HG03159 (cell line): ENCODE measurements at regions not wholly inside any gene's neighbourhood (a gene's known extent, or its start where the extent isn't known, plus 50 kb on each side); places are given as distances from the start of the nearest gene placed in this dataset.

Experiments used
- ATAC-seq: cut with Tn5 transposase; IDR thresholded peaks from one replicate; pipeline ENCODE4 v1.9.1; 2021; ENCODE audit warnings: mild to moderate bottlenecking, moderate library complexity; ENCODE audit not compliant: unreplicated experiment

DNA sequence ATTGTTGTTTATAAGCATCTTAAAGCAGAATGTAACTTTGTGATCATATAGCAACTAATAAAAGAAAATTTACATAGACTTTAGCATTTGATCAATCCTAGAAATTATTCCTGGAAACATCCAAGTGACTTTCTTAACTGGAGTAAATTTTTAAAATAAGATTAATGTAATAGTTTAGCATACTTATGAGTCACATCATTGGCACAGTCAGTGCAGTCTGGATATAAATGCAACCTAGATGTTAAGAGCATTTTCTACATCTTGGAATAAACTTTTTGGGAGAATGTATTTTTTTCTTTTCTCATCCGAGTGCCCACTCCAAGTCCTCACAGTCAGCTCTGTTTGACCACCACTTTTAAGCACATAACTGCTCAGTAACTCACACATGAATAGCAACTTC is 324.6 kb upstream of the PLSCR5 start:
- no peak for ATAC-seq

DNA sequence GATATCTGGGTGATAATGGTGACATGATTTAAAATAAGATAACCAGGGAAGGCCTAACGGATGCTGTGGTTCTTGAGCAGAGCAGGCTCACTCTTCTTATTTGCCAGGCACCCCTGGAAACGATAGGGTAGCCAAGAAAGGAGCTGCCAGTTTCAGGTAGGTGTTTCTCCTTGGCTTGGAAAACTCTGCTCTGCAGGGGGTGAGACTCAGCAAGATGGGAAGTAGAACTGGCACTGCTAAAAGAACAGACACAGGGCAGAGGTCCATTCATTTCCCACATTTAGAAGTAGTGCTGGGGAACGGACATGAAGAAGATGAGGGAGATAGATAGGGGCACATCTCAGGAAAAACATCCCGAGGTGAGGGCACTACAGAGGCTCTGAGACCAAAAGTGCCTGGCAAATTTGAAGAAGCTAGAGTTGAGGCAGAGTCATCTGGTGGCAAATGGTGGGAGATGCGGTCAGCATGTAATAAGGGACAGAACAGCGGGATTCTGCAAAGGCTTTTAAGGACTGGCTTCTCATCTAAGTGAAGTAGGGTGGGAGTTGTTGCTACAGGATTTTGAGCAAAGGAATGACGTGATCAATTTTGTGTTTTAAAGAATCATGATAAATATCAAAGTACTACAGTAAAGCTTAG is 323.4 kb upstream of the PLSCR5 start:
- no peak for ATAC-seq

DNA sequence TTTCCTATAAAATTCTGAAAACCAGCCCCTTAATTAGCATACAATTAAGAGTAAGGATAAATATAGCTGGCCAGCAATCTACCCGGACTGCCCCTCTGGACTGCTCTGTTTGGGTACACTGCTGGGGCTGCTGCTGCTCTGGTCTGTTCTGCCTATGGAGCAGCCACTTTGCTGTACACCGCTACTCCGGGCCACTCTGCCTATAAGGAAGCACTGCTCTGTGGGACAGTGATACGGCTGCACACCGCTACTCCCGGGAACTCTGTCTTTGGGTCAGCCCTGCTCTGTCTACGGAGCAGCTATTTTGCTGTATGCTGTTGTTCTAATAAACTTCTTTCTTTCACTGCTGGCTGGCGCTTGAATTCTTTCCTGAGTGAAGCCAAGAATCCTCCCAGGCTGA is 316.5 kb upstream of the PLSCR5 start:
- ATAC-seq, result no peak

DNA sequence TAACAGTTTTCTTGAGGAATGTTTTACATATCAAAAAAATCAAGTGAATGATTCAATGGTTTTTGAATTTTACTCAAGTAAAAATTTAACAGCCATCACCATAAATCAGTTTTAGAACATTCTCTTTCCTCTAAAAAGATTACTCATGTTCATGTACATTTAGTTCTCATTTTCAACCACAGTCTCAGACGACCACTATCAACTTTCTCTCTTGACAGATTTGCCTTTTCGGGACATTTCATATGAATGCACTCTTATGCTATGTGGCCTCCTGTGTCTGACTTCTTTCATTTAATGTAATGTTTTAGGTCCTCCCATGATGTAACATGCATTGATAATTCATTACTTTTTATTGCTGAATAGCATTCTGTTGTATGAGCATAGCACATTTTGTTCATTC is 309.3 kb upstream of the PLSCR5 start:
- no peak for ATAC-seq

DNA sequence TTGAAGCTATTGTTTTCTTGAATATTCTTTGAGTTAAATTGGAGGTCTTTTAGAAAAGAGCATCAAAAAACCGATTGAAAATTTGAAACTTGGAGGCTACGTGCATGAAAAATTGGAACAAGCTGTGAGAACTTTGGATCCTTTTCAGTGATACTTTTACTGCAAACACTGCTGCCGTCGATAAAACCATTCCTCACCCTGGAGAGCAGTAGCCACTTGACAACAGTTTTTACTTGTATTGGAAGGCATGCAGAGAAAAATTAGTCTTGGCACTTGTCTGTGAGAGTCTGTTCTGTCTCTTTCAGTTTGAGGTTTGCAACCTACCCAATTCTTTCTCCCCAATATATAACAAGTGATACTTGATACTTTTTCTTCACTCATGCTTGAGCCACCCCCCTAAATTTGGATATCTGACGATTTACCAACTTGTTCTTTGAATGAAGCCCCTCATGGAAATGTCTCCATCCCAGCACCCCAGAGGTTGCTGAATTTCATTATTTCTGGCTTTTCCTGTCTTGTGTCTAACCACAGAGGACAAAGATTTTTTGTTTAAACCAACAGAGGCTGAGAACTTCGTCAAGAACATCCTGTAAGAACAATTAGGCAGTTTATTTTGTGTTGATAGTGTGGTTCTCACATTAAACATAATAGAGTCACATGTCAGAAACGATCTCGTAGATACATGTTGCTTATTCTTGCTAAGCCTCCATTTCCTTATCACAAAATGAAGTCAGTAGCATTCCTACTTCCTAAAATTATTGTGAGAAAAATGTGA is 307.3 kb upstream of the PLSCR5 start:
- ATAC-seq, result no peak

DNA sequence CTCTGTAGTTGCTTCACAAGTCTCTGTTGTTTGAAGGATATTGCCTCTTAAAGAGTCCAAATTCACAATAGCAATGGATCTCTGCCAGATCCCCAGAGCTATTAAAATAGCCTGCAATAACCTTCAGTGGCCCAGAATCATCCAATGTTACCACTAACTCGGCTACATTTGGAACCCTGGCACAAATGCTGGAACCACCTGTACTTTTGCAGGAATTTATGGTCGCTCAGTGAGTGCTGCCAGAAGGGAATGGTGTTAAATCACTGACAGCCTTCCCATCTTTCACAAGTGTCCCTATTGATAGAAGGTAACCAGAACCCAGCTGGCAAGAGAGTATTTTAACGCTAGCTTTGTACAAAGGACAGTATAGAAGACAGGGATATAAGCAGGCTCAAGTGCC is 298.8 kb upstream of the PLSCR5 start:
- no peak for ATAC-seq

DNA sequence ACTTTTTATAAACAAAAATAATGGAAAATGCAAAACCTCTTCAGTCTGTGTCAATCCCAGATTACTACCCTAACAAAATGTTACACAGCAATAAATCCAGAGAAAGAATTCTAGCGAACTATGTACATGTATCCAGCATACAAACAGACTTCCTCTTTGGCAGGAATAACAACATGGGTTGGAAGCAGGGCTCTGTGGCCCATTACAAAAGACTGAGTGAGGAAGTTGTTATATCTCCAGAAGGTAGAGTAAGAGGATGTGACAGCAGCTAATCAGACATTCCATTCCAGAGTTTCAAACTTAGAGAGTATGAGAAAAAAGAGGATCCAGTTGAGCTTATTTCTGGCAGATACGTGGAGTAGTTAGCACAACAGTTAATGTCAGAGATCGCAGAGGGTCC is 294.0 kb upstream of the PLSCR5 start:
- ATAC-seq, result no peak

DNA sequence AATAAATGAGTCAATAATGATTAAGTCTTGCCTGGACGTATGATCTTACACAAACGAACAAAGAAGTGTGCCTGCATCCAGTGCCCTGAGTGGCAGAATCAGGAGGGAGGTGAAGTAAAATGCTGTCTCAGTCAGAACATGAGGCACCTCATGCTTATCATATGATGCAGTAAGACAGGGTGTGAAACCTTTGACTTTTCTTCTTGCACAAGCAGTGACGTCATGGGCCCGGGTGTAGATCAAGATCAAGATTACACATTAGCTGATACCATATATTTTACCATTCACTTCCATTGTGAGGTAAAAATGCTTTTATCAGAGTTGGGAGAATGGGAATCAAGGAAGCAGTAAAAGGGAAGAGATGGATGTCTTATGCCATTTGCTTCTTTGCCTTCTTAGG is 291.6 kb upstream of the PLSCR5 start:
- no peak for ATAC-seq

DNA sequence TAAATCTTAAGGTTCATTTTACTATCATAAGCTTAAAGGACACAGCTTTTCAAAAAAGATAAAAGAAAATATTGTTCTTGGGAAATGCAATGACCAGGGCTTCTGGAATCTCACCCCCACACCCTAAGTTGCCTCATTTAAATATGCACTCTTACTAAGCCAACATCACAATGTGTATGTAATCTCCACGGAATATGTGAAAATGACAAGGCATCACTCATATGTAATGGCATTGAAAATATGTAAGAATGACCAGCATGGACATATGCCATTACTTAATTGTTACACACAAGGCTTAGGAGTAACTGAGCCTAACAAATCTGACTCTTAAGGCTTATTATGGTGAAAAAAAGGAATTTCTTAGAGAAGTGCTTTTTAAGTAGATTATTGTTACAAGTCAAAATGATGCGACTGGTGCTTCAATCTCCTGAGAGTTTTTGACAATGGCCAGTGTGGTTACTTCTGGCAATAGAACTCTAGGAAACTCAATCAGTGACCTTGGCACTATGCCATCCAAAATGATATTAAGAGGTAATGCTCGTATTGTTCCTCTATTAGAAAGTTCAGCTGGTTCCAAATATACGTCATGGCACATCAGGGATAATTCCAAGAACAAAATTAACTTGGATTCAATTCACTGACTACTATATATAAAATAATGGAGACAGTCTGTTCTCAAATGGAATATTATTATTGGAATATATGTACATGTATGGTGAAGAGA is 290.0 kb upstream of the PLSCR5 start:
- ATAC-seq, result no peak

DNA sequence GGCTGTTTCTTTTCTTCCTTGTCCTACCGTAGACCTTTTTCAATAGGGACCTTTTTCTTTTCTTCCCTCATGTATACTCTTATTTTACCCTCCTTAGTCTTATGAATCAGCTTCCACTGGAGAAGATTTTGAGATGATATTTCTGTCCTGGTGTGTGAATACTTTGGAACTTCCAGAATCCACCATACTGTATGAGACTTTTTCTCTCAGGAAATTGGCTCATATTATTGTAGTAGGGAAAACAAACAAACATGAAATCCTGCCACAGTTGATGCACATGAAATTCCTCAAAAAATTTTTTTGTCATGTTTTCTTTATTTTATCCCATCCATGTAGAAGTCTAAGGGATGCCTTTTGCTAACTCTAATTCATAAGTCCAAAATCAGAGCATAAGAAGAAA is 289.3 kb upstream of the PLSCR5 start:
- no peak for ATAC-seq

DNA sequence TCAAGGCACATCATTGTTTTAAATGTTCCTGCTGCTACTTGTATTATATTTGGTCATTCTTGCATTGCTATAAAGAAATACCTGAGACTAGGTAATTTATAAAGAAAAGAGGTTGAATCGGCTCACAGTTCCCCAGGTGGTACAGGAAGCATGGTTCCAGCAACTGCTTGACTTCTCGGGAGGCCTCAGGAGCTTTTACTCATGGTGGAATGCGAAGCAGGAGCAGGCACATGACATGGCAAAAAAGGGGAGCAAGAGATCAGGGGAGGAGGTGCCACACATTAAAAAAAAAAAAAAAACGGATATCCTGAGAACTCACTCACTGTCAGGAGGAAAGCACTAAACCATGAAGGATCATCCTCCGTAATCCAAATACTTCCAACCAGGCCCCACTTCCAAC is 286.9 kb upstream of the PLSCR5 start:
- ATAC-seq, result no peak

DNA sequence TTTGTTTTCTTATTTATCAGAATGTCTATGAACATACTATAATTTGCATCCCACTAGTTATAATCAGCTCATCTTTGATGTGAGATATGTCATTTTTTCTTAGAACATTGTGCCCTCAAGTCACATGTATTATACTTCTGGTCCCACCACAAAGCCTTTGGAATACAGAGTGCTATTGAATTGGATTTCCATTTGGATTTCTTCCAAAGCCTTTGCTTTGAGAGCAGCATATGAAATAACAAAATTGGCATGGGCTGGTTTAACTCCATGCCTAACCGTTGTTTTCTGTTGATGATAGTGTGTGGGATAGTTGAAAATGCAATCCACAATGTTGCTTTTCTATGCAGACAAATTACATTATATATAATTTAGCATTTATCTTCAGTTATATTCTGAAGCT is 284.5 kb upstream of the PLSCR5 start:
- no peak for ATAC-seq

DNA sequence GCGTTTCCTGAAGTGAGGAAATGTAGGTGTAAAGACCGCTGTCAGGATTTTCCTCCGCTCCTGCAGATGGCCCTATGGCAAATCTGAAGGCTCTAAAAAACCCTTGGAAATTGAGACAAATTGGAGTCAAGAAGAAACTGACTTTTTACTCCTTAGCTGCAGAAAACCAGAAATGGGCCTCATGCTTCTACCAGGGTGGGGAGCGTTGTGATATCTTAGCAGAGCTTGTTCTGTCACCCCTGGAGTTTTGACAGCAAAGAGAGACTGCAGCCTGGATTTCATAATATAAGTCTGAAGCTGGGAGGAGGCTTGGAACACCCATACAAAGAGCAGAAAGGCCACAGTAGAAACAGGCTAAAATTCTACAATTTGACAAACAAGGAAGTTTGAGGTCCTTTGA is 283.0 kb upstream of the PLSCR5 start:
- ATAC-seq, result no peak

DNA sequence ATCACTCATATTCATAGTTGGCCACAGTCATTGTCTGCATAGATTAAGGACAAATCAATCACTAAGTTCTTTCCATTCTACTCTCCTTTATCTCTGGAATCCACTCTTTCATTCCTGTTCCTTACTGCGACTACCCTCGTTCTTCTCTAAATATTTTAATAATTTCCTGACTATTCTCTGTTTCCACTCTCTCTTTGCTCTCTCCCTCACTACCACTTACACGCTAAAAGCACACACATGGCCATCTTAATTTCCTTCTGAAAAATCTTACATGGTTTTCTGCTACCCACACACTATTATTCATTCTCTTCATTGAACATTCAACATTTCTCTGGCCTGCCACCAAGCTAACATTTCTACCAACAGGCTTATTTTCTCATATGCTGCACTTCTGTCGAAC is 279.6 kb upstream of the PLSCR5 start:
- no peak for ATAC-seq

DNA sequence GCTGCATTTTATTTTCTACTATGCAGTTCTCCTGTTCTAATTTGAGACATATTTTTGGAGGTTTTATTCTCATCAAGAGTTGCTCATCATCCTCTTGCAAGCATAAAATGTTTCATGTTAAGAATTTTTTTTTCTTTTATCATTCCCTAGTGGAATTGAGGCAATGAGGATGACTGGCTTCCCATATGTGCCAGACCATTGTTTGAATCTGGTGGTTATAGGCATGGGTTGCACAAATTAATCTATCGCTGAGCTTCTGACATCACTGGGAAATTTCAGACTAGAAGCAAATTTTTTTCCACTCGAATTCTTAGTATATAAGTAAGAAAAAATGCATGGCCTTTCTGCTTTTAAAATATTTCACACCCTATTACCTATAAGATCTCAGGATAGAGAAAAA is 279.1 kb upstream of the PLSCR5 start:
- no peak for ATAC-seq

DNA sequence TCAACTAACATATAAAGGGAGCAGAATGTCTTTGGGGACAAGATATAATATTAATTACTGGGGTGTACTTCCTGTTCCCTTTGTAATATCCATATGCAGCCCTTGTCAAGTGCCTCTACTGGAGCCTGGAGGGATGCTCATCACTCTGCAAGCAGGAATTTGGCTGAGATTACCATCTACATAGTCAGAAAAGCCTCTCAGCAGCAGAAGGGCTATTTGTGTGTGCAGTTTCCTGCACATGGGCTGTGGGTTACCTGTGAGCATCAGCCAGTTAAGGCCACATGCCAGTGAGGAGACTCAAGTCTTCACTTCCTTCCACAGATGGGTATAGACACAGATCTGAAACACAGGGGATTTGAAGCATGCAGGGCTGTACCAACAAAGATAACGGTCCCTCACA is 278.1 kb upstream of the PLSCR5 start:
- ATAC-seq, result no peak

DNA sequence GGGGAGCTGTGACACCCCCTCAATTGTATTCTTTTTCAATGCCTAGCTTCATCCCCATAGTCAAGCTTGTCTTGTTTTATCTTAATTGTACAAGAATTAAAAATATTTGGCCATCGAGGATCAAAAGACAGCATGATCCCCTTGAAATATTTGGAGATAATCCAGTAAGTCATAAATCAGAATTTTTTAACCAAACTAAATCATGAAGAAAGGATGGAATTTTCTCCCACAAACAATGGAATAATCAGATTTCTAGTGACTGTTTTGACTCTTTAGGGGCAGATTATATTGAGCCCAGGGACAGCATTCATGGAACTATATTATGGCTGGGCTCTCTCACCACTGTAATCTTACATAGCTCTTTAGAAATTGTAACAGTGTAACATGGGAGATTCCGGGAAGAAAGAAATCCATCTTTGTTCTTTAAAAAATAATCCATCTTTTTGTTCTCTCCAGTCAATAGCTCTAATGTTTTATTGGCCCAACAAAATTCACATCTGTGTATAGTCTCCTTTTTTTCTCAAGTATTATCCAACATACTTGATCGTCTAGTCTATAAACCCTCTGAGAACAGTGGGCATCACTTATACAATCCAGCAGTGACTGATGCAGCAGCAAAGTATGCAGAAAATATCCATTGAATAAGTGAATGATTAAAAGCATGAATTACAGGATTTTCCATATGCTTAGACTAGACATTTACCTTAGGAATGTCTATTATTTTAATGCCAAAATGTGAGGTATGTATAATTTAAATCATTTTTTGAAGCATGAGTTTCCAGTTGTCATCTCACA is 277.0 kb upstream of the PLSCR5 start:
- ATAC-seq, result no peak

DNA sequence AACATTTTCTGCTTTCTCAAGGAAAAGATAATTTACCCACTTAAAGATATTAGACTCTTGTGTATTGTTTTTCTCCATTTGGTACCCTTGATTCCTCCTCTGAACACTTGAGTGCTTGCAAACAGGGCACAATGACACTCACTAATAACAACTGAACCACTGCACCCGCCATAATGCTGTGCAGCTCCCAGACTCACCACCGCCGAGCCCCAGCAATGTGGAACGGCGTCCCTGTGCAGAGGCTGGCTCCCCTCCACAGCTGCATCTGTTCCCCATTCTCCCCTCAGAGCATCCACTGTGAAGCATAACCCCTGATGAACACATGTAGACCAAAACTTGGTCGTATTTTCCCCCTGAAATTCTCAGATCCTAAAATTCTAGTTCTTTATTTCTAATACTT is 276.2 kb upstream of the PLSCR5 start:
- ATAC-seq, result no peak

DNA sequence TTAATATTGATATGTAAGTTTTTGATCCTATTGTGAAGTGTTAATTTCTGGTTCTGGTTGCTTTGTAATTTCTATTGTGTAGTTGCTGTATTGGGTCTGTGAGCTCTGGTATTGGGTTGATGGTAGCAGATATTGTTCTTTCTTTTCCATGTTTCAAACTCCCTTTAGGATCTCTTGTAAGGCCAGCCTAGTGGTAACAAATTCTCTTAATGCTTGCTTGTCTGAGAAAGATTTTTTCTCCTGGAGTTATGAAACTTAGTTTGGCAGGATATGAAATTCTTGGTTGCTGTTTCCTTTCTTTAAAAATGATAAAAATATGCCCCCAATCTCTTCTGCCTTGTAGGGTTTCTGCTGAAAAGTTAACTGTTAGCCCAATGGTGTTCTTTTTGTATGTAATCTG is 268.6 kb upstream of the PLSCR5 start:
- no peak for ATAC-seq

DNA sequence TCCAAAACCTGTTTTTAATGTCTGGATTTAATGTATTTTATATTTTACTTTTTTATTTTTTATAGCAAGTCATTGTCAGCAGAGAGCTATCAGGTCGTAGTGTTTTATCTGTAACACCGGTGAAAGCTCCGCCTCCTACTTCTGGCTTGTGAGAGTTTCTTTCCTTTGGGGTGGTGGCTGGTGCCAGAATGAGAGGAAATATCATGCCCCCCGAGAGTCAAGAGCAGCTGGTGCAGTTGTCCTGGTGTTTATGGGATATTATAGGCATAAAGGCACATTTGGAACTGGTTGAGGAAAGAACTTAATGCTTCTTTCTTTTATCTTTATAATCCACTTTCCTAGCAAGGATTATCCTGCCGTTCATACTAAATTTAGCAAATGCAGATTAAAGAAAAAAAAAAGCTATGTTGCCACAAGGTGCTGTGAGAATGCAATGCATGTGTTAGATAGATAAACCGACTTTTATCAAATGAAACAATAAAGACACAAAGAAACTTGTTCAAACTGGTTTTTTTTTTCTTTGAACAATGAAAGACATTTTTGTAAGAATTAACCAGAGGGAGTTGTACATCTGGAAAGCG is 260.1 kb upstream of the PLSCR5 start:
- no peak for ATAC-seq

DNA sequence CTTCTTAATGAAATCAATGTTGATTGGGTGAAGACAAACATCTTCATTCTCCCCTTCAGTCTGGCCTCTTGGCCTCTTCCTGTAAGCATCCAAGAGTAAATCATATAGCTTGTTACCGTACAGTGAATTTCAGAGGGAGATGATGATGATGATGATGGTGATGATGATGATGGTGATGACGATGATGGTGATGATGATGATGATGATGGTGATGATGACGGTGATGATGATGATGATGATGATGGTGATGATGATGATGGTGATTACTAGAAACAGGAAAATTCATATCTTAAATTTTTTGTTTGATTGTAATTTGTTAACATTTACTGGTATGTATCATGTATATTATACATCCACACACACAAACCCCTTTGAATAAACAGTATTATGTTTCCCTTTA is 256.1 kb upstream of the PLSCR5 start:
- no peak for ATAC-seq
